PC-9 (cell line): ENCODE measurements at regions not wholly inside any gene's neighbourhood (a gene's known extent, or its start where the extent isn't known, plus 50 kb on each side); places are given as distances from the start of the nearest gene placed in this dataset. TPM values are rescaled to one million over a fixed set of nuclear protein-coding genes. Genes with fewer than 3 reads are reported as not detected.
"Not testable (repeated sequence)": the region's sequence is repeated elsewhere in the genome, so short reads cannot be mapped to it uniquely, and the experiment has no call there.

ENCODE experiments used
- BruUV-seq: library from RNA; stranded (reverse); fragments of 400-500 nt; replicated peaks from 2 replicates; lab custom pipeline; 2021; lab: Mats Ljungman, UMichigan
- CTCF ChIA-PET: fragments of 300-600 bp; sonication (Branson Sonifier 250); formaldehyde crosslinking; loops from one replicate; lab custom pipeline; 2022; ENCODE audit warnings: antibody characterized with exemption; lab: Charles Lee
- POLR2A ChIA-PET: fragments of 300-600 bp; sonication (Branson Sonifier 250); formaldehyde crosslinking; loops from one replicate; lab custom pipeline; 2022; ENCODE audit warnings: antibody characterized with exemption; ENCODE audit not compliant: unreplicated experiment; lab: Charles Lee
- DNase-seq, 2 experiments: peaks; one replicate each; pipeline versions ENCODE4 v3.0.0 to v3.0.0-alpha.2; 2015 to 2022; ENCODE audit warnings: mixed read lengths in 1 of 2
- H2AFZ ChIP-seq: fragments of 200-600 bp; sonication (generic); 2 replicates; pipeline ENCODE4 v1.8.1; 2017; ENCODE audit warnings: antibody characterized with exemption
- H3F3A ChIP-seq: fragments of 200-600 bp; sonication (generic); 2 replicates; pipeline ENCODE4 v1.8.1; 2017; ENCODE audit warnings: antibody characterized with exemption, mild to moderate bottlenecking, low read depth; ENCODE audit not compliant: insufficient read depth
- H3K27ac ChIP-seq: fragments of 200-600 bp; sonication (generic); 2 replicates; pipeline ENCODE4 v1.6.1; 2016; ENCODE audit warnings: mixed run types
- H3K27me3 ChIP-seq: fragments of 200-600 bp; sonication (generic); 2 replicates; pipeline ENCODE4 v1.6.1; 2016; ENCODE audit warnings: low read depth, mixed run types; ENCODE audit not compliant: insufficient read depth
- H3K36me3 ChIP-seq: fragments of 200-600 bp; sonication (generic); 2 replicates; pipeline ENCODE4 v1.6.1; 2016; ENCODE audit warnings: low read depth, mixed run types
- H3K4me1 ChIP-seq: fragments of 200-600 bp; sonication (generic); replicated peaks from 2 replicates; pipeline ENCODE4 v1.6.1; 2016; ENCODE audit warnings: mixed run types; ENCODE audit not compliant: insufficient read depth
- H3K4me2 ChIP-seq: fragments of 200-600 bp; sonication (generic); 2 replicates; pipeline ENCODE4 v1.6.1; 2017; ENCODE audit warnings: mixed run types
- H3K4me3 ChIP-seq: fragments of 200-600 bp; sonication (generic); 2 replicates; pipeline ENCODE4 v1.6.1; 2016; ENCODE audit warnings: mixed run types
- H3K79me2 ChIP-seq: fragments of 200-600 bp; sonication (generic); 2 replicates; pipeline ENCODE4 v1.6.1; 2017; ENCODE audit warnings: low read depth, mixed run types
- H3K9me2 ChIP-seq: fragments of 200-600 bp; sonication (generic); 2 replicates; pipeline ENCODE4 v1.8.1; 2017; ENCODE audit warnings: mild to moderate bottlenecking; ENCODE audit not compliant: insufficient read depth
- H3K9me3 ChIP-seq: fragments of 200-600 bp; sonication (generic); 2 replicates; pipeline ENCODE4 v1.8.1; 2016; ENCODE audit warnings: low read depth; ENCODE audit not compliant: insufficient read depth
- H4K20me1 ChIP-seq: fragments of 200-600 bp; sonication (generic); 2 replicates; pipeline ENCODE4 v1.8.1; 2017; ENCODE audit not compliant: insufficient read depth
- EZH2 ChIP-seq: fragments of 200-600 bp; sonication (generic); IDR thresholded peaks from 2 replicates; pipeline ENCODE4 v1.8.0; 2017; ENCODE audit warnings: antibody characterized with exemption, low read depth
- intact Hi-C: fragments of 100-400 bp; cut with micrococcal nuclease; formaldehyde crosslinking; loops from one replicate; pipeline ENCODE4 v1.10.0; 2022; ENCODE audit not compliant: unreplicated experiment
- microRNA-seq: library from miRNA; unstranded; fragments of <30 nt; microRNA quantifications from one replicate; pipeline ENCODE4 v1.2.0, GENCODE V29; 2021; ENCODE audit warnings: borderline number of aligned reads, borderline replicate concordance
- TF ChIP-seq, protein P1 (sequence below): fragments of 200-600 bp; sonication (generic); conservative IDR thresholded peaks from 2 replicates; pipeline ENCODE4 v1.6.1; 2017; ENCODE audit warnings: mixed run types, antibody characterized with exemption, mild to moderate bottlenecking, moderate library complexity

DNA sequence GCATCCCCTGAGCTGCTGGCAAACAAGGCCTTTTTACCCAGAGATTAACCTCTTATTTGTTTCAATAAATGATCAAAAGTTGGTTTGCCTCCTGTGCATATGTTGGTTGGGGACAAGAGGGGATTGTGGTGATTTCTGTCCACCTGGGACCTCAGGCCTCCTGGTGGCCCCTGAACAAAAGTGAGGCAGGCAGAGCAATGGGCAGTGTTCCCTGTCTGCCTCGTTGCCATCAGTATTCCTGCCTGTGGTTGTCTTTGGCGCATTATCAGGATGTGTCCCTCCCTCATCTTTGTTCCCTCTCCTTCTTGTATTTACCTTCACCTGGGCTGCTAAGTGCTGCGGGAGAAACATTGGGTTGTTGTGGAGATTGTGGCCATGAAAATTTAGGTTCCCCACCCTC, 65.3 kb upstream of the DRD5 start:
- H3K27ac ChIP-seq = no peak overlapping the region
- no peak for TF ChIP-seq EZH2
- TF ChIP-seq, protein P1, sequence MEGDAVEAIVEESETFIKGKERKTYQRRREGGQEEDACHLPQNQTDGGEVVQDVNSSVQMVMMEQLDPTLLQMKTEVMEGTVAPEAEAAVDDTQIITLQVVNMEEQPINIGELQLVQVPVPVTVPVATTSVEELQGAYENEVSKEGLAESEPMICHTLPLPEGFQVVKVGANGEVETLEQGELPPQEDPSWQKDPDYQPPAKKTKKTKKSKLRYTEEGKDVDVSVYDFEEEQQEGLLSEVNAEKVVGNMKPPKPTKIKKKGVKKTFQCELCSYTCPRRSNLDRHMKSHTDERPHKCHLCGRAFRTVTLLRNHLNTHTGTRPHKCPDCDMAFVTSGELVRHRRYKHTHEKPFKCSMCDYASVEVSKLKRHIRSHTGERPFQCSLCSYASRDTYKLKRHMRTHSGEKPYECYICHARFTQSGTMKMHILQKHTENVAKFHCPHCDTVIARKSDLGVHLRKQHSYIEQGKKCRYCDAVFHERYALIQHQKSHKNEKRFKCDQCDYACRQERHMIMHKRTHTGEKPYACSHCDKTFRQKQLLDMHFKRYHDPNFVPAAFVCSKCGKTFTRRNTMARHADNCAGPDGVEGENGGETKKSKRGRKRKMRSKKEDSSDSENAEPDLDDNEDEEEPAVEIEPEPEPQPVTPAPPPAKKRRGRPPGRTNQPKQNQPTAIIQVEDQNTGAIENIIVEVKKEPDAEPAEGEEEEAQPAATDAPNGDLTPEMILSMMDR = no peak
- no peaks in the 10 kb centered on the region for H3K36me3 ChIP-seq
- intact Hi-C loops = no loop called here
- no peak overlapping the region for H2AFZ ChIP-seq
- no TSS peak for BruUV-seq
- no peaks in the 10 kb centered on the region for H3K9me3 ChIP-seq
- H3K4me3 ChIP-seq = no peak overlapping the region
- no peaks in the 10 kb centered on the region for H3K9me2 ChIP-seq
- H3K27me3 ChIP-seq = peaks cover under 1% of the 10 kb centered on the region; the same call in 1 of the 2 replicates
- no peaks in the 10 kb centered on the region for H3K4me1 ChIP-seq
- H4K20me1 ChIP-seq = no peaks in the 10 kb centered on the region
- DNase-seq = no peak
- H3F3A ChIP-seq = no peaks in the 10 kb centered on the region
- ChIA-PET POLR2A (no interaction called here), CTCF (no interaction called here)
- H3K79me2 ChIP-seq = no peaks in the 10 kb centered on the region
- no peak overlapping the region for H3K4me2 ChIP-seq

DNA sequence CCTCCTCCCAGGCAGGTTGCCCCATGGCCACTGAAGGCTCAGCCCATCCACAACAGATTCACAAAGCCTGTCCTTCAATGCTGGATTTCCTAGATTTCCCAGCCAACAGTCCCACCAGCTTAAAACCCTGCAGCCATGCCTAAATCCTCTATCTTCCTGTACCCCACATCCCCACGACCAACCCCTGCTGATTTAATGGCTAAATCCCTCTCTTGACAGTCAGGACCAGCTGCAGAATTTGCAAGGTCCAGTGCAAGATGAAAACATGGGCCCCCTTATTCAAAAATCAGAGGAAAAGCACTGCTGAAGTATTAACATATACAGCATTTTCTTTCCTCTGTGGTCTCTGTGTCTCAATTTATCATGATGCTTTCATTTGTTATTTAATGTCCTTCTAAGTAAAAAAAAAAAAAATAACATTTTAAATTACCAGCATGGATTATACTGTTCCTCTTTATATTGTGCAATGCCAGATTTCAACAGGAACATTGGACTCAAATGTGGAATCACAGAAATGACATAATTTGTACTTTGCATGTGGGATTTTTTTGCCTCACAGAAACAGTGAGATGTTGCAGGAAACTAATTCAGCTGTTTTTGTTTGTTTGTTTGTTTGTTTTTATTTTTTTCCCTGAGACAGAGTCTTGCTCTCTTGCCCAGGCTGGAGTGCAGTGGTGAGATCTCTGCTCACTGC, 63.0 kb upstream of the DRD5 start:
- DNase-seq, H2AFZ ChIP-seq, H3K9me3 ChIP-seq, BruUV-seq, H3K27ac ChIP-seq, intact Hi-C loops, POLR2A ChIA-PET, CTCF ChIA-PET, H3K4me3 ChIP-seq, H4K20me1 ChIP-seq, H3K4me1 ChIP-seq, H3K36me3 ChIP-seq, H3F3A ChIP-seq, H3K9me2 ChIP-seq, H3K4me2 ChIP-seq, H3K79me2 ChIP-seq: not testable (repeated sequence)
- peaks cover 12% of the 10 kb centered on the region; the same call in 1 of the 2 replicates for H3K27me3 ChIP-seq

DNA sequence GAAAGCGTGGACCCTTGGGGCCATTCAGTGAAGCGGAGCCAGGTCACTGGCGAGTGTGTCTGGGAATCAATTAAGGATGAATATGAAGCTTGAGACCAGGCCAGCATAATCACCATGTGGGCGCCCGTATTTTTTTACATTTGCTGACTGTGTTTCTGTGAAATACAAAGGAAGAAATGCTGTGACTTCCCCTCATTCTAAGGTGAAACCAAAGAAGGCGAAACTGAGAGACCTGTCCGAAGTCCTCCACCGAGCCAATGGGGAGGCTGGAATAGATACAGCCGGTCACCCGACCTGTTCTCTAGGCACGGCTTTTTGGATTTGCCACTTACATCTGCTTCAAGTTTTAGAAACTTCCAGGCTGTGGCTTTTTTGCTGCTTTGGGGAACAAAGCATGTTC, 59.3 kb upstream of the DRD5 start:
- H3K79me2 ChIP-seq, H3K9me2 ChIP-seq, H3K9me3 ChIP-seq, CTCF ChIA-PET, H4K20me1 ChIP-seq, H3F3A ChIP-seq, H3K36me3 ChIP-seq, H3K27ac ChIP-seq, H3K4me2 ChIP-seq, H2AFZ ChIP-seq, intact Hi-C loops, H3K4me3 ChIP-seq, POLR2A ChIA-PET, BruUV-seq, H3K4me1 ChIP-seq, DNase-seq: not testable (repeated sequence)
- H3K27me3 ChIP-seq = peaks cover 23% of the 10 kb centered on the region

Small RNA genes in the stretch of these regions (microRNA-seq; reads per million reads assigned to microRNA genes)
- gene MIR548I2 = not detected
